DMS153 (cell line): ENCODE measurements at regions not wholly inside any gene's neighbourhood (a gene's known extent, or its start where the extent isn't known, plus 50 kb on each side); places are given as distances from the start of the nearest gene placed in this dataset.

ENCODE experiments used
- DNase-seq: peaks from one replicate; lab custom pipeline; 2025; lab: John Stamatoyannopoulos, UW

GRCh38 chr4:129550281-129550785 lies 454.4 kb downstream of the C4orf33 start:
- no peak for DNase-seq

- no peak for DNase-seq
These were observed 465.3 kb downstream of the C4orf33 start for GRCh38 chr4:129561280-129561679.

- DNase-seq = no peak
These were observed 466.1 kb downstream of the C4orf33 start for GRCh38 chr4:129561886-129562671.

- no peak for DNase-seq
These were observed 469.3 kb downstream of the C4orf33 start for GRCh38 chr4:129565214-129565613.

GRCh38 chr4:129570326-129570725 lies 474.4 kb downstream of the C4orf33 start:
- DNase-seq = no peak

- no peak for DNase-seq
These were observed 482.4 kb downstream of the C4orf33 start for GRCh38 chr4:129578336-129578735.

- no peak for DNase-seq
These were observed 485.4 kb downstream of the C4orf33 start for GRCh38 chr4:129581305-129581704.

- no peak for DNase-seq
These were observed 487.9 kb downstream of the C4orf33 start for GRCh38 chr4:129583868-129584267.

GRCh38 chr4:129598582-129598981 lies 502.6 kb downstream of the C4orf33 start:
- no peak for DNase-seq

GRCh38 chr4:129600898-129601297 lies 504.9 kb downstream of the C4orf33 start:
- DNase-seq = no peak

GRCh38 chr4:129602447-129602846 lies 506.5 kb downstream of the C4orf33 start:
- DNase-seq = no peak

- DNase-seq = no peak
These were observed 507.4 kb downstream of the C4orf33 start for GRCh38 chr4:129603241-129603931.

GRCh38 chr4:129604632-129605255 lies 508.8 kb downstream of the C4orf33 start:
- DNase-seq = no peak

GRCh38 chr4:129614611-129615010 lies 518.7 kb downstream of the C4orf33 start:
- no peak for DNase-seq

GRCh38 chr4:129622566-129622965 lies 526.6 kb downstream of the C4orf33 start:
- no peak for DNase-seq

- no peak for DNase-seq
These were observed 527.4 kb downstream of the C4orf33 start for GRCh38 chr4:129623233-129623875.

- peak; percentile 0 for DNase-seq
These were observed 545.2 kb downstream of the C4orf33 start for GRCh38 chr4:129641179-129641578.

- DNase-seq = no peak
These were observed 549.5 kb downstream of the C4orf33 start for GRCh38 chr4:129645461-129645860.

- no peak for DNase-seq
These were observed 572.1 kb downstream of the C4orf33 start for GRCh38 chr4:129668092-129668491.

- no peak for DNase-seq
These were observed 577.0 kb downstream of the C4orf33 start for GRCh38 chr4:129672941-129673340.

GRCh38 chr4:129675036-129675435 lies 579.1 kb downstream of the C4orf33 start:
- DNase-seq = no peak

- DNase-seq = no peak
These were observed 581.0 kb downstream of the C4orf33 start for GRCh38 chr4:129676934-129677333.
